GM21737 (cell line): ENCODE measurements at regions not wholly inside any gene's neighbourhood (a gene's known extent, or its start where the extent isn't known, plus 50 kb on each side); places are given as distances from the start of the nearest gene placed in this dataset.
A peak's percentile ranks its signal among the peaks of the same experiment; 100 is the strongest.

Experiments used
- ATAC-seq: cut with Tn5 transposase; IDR thresholded peaks from one replicate; pipeline ENCODE4 v1.9.1; 2021; ENCODE audit warnings: mild to moderate bottlenecking, moderate library complexity; ENCODE audit not compliant: unreplicated experiment

DNA sequence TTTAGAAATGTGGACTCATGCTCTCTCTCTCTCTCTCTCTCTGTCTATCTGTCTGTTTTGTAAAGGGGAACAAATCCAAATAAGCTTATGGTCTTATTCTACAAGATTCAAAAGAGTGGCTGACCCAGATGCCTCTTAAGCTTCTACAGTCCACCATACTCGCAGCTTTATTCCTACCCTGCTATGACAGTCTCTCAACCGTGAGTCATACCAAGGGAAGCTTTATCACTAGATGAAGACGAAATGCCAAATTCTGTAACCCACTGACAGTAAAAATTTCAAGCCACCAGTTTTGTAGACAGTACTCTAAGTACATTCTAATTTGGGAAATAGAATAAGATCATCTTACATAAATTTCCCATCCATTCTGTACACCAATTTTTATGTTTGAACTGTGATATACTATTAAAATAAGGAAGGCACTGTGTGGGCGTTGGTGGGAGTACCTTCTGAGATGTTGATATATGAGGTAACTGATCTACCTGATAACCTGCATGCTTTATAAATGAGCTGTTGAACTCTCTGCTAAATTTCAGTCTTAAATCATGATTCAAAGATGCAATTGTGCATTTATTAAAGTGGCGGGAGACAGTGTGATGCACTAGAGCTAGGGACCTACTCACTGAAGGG lies 153.2 kb downstream of the KLF6 start:
- ATAC-seq, result no peak

DNA sequence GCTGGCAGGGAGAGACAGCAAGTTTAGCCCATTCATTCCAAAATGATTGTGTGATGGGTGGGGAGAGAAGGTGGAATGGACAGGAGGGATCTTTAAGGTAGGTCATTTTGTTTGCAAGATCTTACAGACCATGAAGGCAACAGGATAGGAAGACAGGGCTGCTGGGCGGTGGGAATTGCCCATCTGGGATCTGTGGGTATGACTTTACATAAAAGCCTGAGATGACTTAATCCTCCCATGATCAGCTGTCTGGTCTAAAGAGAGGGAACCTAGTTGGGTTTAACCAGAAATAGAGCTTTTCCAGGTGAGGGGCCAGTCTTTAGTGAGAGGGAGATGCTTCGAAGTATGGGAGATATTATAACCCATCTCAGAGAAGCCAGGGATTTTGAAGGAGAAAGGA lies 153.7 kb downstream of the KLF6 start:
- ATAC-seq, result no peak

DNA sequence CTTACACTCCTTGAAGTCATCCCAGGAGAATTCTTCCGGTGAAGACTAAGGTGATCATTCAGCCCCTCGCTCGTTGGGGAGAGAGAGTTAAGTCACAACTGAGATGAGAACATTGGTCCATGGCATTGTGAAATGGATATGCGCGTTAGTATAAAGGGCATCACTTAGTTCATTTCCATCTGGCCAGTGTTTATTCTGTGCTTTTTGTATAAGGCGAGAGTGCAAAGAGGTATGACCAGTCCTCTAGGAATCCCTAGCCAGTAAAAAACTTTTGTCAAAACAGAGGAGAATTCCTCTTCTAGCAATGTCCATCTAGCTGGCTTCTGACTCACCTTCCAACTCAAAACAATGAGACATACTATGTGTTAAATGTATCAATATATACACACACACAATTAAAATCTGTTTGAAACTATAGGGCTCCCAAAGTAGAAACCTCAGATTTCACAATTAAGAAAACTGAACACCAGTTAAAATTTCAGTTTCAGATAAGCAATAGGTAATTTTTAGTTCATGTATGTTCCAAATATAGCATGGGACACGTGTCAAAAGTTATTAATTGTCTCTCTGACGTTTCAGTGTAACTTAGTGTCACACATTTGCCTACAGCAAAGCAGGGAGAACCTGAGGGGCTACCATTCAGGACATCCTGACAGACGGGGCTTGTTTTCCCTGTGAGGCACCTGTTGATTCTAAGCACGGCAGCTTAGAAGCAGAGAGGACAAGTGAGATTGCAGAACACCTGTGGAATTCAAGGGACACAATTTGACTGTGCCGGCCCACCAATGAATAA lies 158.9 kb downstream of the KLF6 start:
- peak; percentile 72 for ATAC-seq

DNA sequence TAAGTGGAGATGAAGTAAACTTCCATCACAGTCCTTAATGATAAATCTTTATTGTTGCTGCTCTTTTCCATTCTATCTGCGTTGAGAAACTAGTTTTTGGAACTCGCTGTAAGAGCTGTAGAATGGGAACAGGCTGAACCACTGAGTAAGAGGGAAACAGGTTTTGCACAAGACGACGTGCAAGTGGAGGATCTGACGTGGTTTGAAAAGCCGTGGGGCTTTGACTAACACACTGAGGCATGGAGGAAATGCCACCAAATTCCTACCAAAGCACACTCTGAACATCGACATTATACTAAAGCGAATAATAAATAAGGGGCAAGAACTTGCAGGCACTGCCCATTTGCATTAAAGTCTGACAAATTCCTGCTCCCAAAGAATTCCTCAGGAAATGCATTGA lies 160.6 kb downstream of the KLF6 start:
- ATAC-seq, result no peak

DNA sequence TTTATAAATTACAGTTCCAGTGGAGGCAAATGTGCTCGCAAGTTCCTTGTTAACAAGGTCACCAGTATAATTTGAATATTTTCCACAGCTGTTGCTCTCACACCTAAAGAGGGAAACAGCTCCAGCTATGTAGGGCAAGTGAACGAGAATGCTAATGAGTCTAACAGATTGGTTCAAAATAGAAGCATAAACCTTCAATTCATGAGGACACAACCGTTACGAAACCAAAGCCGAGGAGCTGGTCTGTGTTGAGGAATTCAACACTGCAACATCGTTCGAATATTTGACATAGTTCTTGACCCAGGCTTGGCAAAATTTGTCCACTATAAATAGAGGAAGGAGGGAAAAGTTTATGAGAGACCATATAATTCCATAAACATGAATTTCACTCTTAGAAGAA lies 161.3 kb downstream of the KLF6 start:
- no peak for ATAC-seq

DNA sequence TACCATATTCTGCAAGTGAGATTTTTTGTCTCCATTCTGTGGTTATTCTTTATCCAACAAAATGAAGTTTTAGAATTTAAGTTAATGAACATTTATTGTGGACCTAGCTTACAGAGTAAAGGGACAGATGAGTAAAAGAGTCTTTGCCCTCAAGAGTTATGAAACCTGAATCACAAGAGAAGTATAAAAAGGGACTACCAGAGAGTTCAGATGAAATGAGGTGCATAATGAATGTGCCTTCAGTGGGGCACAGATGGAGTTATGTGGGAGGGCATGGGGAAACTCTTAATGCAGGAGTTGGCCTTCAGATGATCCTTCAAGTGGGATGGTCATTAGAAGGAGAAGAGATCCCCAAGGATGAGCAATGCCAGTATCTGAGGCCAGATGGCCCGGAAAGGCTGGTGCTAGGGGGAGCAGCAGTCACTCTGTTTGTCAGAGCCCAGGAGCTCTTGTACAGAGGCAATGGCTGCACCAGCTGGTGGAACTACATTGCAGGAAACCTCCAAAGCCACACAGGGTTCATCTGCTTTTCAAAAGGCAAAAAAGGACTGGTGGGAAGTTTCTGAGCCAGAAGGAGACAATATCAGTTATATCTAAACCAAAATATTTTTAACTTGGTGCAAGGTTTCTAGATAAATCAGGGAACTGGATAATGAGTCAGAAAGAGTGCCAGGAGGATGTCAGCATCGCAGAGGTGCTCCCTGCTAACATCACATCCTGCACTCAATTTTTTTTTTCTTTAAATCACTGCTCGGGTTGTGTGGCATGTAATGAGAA lies 162.0 kb downstream of the KLF6 start:
- ATAC-seq, result no peak

DNA sequence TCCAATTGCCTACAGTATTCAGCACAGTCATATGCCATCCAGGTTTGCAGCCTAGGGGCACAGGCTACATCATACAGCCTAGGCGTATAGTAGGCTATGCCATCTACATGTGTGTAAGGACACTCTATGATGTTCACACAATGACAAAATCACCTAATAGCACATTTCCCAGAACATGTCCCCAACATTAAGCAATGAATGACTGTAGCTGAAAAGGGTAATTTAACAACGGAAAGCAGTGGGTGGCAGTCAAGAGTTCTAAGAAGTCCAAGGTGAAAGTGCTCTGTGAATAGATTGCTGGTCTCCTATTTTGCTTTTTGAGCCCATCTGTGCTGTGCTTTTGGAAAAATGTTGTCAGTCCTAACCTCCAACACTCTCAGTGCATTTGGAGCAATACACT lies 162.6 kb downstream of the KLF6 start:
- ATAC-seq, result no peak

DNA sequence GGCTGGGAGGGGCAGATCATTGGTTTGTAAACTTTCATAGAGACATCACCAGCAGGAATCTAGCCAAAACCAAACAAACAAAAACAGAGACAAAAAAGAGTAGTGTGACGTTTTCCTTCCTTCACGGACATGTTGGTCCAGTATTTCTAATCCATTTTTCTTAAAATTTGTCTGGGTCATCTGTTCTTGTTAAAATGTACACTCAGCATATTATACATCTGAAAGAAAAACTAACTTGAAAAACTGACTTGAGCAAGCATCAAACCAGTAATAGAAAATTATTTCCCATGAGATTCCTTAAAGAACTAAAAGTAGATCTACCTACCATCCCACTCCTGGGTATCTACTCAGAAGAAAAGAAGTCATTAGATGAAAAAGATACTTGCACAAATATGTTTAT lies 164.2 kb downstream of the KLF6 start:
- no peak for ATAC-seq

DNA sequence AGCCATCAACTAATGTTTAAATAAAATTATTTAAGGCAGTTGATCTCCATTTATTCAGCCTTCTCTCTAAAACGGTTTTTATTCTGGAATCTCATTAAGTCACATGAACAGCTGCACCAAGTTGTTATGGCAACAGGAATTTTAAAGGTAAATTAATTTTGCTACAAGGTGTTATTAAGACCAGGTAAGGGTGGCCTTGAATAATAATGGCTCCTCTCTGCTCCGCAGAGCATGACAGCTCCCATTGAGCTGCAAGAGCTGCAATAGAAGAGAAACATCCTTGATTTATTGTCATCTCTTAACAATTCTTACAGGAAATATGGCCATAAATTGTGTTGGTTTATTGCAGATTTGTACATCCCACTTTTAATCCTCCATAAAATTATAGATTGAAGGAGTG lies 165.8 kb downstream of the KLF6 start:
- no peak for ATAC-seq

DNA sequence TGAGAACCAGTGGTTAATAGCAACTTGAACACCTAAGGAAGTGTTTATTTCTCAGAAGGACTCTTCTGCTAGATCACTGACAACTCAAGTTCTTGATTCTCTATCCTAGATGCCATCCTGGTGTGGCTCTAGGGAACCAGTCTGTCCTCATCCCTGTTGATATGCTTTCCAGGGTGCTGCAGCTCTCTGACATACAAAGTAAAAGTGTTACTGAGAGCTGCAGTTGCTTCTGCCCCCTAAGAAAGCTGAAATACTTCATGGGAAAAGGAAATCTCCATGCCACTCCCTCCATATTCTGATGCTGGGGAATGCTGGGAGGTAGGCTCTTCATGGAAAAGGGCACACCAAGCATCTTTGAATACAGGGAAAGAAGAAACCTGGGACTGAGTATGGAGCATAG lies 168.1 kb downstream of the KLF6 start:
- ATAC-seq, result no peak

DNA sequence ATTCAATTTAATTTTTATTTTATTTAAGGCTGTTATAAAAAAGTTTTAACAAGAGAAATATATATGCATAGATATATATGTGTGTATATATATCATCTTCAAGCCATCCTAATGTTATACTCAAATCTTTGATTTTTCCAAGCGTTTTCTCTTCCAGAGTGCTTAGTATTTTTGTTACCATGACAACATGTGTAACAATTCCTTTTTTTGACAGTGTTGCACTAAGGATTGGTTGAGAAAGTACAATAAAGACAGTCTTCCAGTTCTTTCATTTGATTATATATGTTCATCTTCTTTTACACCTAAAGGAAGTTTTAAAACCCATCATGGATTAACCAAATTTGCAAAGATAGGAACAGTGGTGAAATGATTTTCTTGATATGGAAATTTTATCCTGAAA lies 171.7 kb downstream of the KLF6 start:
- no peak for ATAC-seq

DNA sequence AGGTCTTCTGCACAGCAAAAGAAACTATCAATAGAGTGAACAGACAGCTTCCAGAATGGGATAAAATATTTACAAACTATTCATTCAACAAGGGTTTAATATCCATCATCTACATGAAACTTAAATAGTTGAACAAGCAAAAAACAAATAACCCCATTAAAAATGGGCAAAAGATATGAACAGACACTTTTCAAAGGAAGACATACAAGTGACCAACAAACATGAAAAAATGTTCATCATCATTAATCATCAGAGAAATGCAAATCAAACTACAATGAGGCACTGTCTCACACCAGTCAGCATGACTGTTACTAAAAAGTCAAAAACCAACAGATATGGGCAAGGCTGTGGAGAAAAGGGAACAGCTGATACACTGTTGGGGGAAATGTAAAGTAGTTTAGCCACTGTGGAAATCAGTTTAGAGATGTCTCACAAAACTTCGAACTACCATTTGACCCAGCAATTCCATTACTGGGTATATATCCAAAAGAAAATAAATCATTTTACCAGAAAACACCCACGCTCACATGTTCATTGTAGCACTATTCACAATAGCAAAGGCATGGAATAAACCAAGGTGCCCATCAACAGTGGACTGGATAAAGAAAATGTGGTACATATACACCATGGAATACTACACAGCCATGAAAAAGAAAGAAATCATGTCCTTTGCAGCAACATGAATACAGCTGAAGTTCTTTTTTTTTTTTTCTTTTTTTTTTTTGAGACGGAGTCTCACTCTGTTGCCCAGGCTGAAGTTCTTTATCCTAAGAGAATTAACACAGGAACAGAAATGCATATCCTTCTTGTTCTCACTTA lies 172.6 kb downstream of the KLF6 start:
- ATAC-seq, result no peak

DNA sequence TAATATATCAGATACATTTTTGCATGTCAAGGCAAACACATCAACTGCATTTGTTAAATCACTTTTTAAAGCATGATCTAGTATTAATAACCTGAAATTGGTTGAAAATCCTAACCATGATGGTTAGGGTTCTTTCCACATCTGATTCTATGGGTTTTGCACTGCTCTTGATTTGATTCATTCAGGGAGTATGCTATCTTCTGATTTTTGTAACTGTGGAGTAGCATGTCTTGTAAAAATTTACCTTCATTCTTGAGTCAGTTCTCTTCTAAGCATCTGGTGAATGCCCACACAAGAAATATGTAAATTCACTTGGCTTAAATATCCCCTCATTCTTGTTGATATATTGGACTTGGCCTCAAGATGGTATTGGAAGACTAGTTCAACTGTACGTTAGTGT lies 178.7 kb downstream of the KLF6 start:
- no peak for ATAC-seq

DNA sequence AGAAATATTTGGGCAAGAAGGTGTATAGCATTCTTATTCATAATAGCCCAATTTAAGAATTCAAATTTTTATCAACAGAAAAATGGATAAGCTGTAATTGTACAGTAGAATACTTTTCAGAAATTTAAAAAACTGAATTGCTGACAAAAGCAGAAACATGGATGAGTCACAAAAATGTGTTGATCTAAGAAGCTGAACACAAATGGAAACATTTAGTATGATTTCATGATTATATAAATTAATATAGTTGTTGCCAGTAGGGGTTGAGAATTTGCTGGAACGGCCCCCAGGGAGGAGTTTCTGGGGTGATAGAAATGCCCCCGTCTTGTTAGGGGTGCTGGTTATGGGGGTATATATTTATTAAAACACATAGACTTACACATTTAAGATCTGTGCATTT lies 179.1 kb downstream of the KLF6 start:
- ATAC-seq, result no peak

DNA sequence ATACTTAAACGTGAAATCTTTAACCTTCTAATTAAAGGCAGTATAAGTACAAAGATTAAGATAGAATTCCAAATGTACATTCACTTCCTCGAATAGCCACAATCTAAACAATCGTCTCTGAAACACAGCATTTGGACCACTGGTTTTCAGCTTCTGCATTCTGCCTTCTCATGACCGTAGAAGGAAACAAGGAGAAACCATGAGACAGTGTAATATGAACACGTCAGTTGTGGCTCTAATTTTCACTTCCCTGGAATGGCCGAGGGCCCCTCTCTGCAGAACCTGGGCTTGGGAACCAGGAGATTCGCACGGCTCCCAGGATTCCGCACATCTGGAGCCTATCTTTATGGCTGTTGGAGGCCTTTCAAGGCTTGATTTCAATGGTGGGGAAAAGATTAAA lies 189.3 kb downstream of the KLF6 start:
- no peak for ATAC-seq

DNA sequence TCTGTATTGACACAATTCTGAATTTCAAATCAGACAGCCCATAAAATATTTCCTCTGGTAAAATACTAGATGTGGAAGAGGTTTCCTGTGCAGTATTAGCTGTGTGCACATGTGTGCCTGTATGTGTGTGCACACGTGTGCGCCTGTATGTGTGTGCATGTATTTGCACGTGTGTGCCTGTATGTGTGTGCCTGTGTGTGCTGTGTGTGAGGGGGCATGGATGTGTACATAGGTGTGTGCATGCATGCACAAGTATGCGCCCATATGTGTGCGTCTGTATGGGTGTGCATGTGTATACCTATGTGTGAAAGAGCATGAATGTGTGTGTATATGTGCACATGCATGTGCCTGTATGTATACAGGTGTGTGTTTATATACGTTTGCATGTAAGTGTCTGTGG lies 191.4 kb downstream of the KLF6 start:
- no peak for ATAC-seq

DNA sequence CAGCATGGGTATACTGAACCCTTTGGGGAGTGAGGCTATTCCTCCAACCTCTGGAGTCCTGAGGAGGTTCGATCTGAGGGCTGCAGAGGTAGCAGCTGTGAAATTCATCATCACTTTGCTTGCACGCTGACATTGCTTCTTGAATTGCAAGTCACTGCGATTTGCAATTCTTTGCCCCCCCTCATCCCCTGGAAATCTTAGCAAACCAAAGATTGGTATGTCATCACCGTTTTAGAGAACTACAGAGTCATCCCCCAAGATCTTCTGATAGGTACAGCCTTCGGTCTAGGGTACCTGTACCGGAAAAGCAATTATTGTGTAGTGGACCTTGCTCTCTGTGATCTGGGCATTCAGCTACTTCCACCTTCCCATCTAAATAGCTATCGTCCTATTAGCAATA lies 192.6 kb downstream of the KLF6 start:
- no peak for ATAC-seq

DNA sequence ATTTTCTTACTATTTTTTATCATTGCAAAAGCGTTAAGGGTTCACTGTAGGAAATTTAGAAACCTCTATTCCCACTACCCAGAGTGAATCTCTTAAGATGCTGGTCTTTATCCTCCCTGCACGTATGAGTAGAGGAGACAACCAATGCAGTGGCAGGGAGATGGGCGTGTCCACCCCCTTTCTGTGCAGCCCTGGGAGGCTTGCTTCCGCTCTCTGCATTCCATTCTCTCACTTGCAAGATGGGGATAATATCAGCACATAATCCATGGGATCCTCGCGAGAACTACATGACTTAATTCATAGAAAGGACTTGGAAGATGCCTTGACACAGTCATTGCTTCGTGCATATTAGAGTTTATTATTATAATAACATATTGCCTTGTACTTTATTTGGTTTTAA lies 196.2 kb downstream of the KLF6 start:
- ATAC-seq, result no peak

DNA sequence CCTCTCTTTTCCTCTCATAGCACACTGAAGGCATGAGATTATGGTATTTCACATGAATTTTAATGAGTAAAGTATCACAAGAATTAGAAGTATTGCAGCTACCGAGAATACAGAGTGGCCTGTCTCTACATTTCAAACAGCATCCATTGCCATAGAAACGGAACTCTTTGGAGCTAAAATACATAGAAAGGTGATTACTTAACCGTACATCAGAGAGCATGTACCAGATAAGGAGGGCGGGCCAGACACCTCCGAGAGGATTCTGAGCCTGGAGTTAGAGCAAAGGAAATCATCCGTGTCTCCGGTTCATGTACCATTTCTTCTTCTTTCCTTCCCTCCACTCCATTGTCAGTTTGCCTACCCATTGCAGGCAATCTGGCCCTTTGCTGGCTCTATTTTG lies 196.7 kb downstream of the KLF6 start:
- no peak for ATAC-seq

DNA sequence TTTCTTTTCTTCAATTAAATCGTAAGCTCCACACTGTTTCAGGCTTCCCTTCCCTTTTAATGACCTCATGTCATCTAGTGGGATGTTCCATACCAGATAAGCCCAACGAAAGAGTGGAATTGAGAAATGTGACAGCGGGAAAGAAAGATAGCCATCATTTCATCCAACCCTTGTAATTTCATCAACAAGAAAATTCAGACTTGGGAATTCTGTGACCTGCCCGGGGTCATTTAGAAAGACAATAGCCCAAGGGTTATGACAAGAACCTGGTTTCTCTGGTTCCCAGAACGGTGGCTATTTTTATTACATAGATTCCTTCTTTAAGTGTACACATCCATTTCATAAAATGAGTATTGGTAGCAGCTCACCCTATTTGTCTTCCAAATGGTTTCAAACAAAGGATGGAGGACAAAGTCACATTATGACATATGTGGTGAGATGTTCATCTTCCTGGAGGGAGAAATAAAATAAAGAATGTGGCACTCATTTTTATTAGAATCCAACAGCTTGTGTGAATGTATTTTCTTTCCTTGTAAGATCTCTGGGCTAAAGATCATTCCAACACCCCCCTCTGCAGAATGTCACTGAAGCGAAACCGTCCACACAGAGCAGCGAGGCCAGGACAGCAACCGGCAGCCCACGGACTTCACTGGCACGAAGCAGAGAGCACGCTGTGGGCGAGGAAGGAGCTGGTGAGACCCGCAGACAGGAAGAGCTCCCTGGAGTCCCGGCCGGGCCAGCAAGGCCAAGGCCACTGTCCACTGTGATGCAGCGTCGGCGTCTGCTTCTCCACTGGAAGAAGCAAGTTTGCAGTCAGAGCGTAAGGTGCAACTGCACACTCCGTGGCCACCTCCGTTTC lies 199.9 kb downstream of the KLF6 start:
- ATAC-seq, result no peak
